ENCODE measurements at regions not wholly inside any gene's neighbourhood (a gene's known extent, or its start where the extent isn't known, plus 50 kb on each side); places are given as distances from the start of the nearest gene placed in this dataset.

DNA sequence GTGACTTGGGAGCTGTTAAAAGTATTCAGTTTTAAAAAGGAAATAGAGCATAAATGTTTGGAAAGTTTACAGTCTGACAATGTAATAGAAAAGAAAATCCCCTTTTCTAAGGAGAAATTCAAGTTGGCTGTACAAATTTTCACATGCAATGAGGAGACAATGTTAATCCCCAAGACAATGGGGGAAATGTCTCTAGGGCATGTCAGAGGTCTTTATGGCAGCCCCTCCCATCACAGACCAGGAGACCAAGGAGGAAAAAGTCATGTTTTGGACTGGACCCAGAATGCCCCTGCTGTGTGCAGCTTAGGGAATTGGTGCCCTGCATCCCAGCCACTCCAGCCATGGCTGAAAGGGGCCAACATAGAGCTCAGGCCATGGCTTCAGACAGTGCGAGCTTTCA lies 831.1 kb upstream of the ADGRL3 start:
- no peak for DNase-seq (ENCODE audit: low spot score)
- Mint-ChIP-seq H3K4me3 (no peak overlapping the region), H3K9me3 (no peaks in the 10 kb centered on the region), H3K27ac (no peak overlapping the region), H3K4me1 (peaks cover 19% of the 10 kb centered on the region), H3K36me3 (no peaks in the 10 kb centered on the region), H3K27me3 (ENCODE audit: low read depth) (no peaks in the 10 kb centered on the region)
- TF ChIP-seq ATF1 (CRISPR knock-in tag; IDR thresholded peaks at IDR 0.05): no peak
- no peak for TF ChIP-seq TEAD4 (CRISPR knock-in tag; IDR thresholded peaks at IDR 0.05)
- TF ChIP-seq, protein P1, sequence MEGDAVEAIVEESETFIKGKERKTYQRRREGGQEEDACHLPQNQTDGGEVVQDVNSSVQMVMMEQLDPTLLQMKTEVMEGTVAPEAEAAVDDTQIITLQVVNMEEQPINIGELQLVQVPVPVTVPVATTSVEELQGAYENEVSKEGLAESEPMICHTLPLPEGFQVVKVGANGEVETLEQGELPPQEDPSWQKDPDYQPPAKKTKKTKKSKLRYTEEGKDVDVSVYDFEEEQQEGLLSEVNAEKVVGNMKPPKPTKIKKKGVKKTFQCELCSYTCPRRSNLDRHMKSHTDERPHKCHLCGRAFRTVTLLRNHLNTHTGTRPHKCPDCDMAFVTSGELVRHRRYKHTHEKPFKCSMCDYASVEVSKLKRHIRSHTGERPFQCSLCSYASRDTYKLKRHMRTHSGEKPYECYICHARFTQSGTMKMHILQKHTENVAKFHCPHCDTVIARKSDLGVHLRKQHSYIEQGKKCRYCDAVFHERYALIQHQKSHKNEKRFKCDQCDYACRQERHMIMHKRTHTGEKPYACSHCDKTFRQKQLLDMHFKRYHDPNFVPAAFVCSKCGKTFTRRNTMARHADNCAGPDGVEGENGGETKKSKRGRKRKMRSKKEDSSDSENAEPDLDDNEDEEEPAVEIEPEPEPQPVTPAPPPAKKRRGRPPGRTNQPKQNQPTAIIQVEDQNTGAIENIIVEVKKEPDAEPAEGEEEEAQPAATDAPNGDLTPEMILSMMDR (IDR thresholded peaks at IDR 0.05): no peak
- TF ChIP-seq, protein P2, sequence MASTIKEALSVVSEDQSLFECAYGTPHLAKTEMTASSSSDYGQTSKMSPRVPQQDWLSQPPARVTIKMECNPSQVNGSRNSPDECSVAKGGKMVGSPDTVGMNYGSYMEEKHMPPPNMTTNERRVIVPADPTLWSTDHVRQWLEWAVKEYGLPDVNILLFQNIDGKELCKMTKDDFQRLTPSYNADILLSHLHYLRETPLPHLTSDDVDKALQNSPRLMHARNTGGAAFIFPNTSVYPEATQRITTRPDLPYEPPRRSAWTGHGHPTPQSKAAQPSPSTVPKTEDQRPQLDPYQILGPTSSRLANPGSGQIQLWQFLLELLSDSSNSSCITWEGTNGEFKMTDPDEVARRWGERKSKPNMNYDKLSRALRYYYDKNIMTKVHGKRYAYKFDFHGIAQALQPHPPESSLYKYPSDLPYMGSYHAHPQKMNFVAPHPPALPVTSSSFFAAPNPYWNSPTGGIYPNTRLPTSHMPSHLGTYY (CRISPR knock-in tag; IDR thresholded peaks at IDR 0.05): no peak
- TF ChIP-seq ETV6 (CRISPR knock-in tag; IDR thresholded peaks at IDR 0.05): no peak
- no peak for TF ChIP-seq FOXK1 (CRISPR knock-in tag; IDR thresholded peaks at IDR 0.05)
- no peak for TF ChIP-seq JUN (CRISPR knock-in tag; IDR thresholded peaks at IDR 0.05)
- no peak for TF ChIP-seq ZNF671 (CRISPR knock-in tag; IDR thresholded peaks at IDR 0.05)
- TF ChIP-seq, protein P3, sequence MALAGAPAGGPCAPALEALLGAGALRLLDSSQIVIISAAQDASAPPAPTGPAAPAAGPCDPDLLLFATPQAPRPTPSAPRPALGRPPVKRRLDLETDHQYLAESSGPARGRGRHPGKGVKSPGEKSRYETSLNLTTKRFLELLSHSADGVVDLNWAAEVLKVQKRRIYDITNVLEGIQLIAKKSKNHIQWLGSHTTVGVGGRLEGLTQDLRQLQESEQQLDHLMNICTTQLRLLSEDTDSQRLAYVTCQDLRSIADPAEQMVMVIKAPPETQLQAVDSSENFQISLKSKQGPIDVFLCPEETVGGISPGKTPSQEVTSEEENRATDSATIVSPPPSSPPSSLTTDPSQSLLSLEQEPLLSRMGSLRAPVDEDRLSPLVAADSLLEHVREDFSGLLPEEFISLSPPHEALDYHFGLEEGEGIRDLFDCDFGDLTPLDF (CRISPR knock-in tag; IDR thresholded peaks at IDR 0.05): no peak
- TF ChIP-seq, protein P4, sequence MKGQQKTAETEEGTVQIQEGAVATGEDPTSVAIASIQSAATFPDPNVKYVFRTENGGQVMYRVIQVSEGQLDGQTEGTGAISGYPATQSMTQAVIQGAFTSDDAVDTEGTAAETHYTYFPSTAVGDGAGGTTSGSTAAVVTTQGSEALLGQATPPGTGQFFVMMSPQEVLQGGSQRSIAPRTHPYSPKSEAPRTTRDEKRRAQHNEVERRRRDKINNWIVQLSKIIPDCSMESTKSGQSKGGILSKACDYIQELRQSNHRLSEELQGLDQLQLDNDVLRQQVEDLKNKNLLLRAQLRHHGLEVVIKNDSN (CRISPR knock-in tag; IDR thresholded peaks at IDR 0.05): no peak
- TF ChIP-seq EMX1 (CRISPR knock-in tag; IDR thresholded peaks at IDR 0.05): no peak
- no peak for ATAC-seq
- POLR2A ChIA-PET: no interaction called here
- CTCF ChIA-PET: no interaction called here

DNA sequence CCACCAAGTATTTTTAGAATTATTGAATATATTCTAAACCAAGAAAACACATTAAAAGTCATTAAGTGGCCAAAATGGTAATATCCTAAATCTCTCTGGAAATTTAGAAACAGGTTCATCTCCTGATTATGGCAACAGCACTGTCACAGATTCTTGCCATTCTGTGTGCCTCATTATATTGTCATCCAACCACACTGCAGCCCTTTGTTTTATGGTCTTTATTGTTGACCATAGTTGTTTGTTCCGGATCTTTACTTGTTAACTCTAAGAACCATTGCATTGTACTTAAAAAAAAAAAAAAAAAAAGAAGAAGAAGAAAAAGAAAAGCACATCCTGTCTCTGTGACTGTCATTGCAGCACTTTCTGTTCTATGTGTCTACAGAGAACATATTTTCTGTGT lies 822.1 kb upstream of the ADGRL3 start:
- ChIA-PET CTCF (no interaction called here), POLR2A (no interaction called here)
- DNase-seq (ENCODE audit: low spot score) (no peak), ATAC-seq (no peak)
- no peak overlapping the region for H3K4me3 Mint-ChIP-seq
- H3K27me3 Mint-ChIP-seq (ENCODE audit: low read depth): no peaks in the 10 kb centered on the region
- H3K27ac Mint-ChIP-seq: no peak overlapping the region
- H3K9me3 Mint-ChIP-seq: no peaks in the 10 kb centered on the region
- H3K36me3 Mint-ChIP-seq: no peaks in the 10 kb centered on the region
- H3K4me1 Mint-ChIP-seq: no peaks in the 10 kb centered on the region
- TF ChIP-seq, protein P5, sequence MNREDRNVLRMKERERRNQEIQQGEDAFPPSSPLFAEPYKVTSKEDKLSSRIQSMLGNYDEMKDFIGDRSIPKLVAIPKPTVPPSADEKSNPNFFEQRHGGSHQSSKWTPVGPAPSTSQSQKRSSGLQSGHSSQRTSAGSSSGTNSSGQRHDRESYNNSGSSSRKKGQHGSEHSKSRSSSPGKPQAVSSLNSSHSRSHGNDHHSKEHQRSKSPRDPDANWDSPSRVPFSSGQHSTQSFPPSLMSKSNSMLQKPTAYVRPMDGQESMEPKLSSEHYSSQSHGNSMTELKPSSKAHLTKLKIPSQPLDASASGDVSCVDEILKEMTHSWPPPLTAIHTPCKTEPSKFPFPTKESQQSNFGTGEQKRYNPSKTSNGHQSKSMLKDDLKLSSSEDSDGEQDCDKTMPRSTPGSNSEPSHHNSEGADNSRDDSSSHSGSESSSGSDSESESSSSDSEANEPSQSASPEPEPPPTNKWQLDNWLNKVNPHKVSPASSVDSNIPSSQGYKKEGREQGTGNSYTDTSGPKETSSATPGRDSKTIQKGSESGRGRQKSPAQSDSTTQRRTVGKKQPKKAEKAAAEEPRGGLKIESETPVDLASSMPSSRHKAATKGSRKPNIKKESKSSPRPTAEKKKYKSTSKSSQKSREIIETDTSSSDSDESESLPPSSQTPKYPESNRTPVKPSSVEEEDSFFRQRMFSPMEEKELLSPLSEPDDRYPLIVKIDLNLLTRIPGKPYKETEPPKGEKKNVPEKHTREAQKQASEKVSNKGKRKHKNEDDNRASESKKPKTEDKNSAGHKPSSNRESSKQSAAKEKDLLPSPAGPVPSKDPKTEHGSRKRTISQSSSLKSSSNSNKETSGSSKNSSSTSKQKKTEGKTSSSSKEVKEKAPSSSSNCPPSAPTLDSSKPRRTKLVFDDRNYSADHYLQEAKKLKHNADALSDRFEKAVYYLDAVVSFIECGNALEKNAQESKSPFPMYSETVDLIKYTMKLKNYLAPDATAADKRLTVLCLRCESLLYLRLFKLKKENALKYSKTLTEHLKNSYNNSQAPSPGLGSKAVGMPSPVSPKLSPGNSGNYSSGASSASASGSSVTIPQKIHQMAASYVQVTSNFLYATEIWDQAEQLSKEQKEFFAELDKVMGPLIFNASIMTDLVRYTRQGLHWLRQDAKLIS (CRISPR knock-in tag; IDR thresholded peaks at IDR 0.05; ENCODE audit: borderline replicate concordance): no peak
- TF ChIP-seq ATF1 (CRISPR knock-in tag; IDR thresholded peaks at IDR 0.05) (no peak), GRHL2 (CRISPR knock-in tag; IDR thresholded peaks at IDR 0.05; ENCODE audit: insufficient replicate concordance, severe bottlenecking) (no peak), RORB (CRISPR knock-in tag; IDR thresholded peaks at IDR 0.05) (no peak), IRF2 (CRISPR knock-in tag; IDR thresholded peaks at IDR 0.05; ENCODE audit: borderline replicate concordance, low read depth) (no peak), HMGA2 (CRISPR knock-in tag; IDR thresholded peaks at IDR 0.05) (no peak), NFYB (CRISPR knock-in tag; conservative IDR thresholded peaks at IDR 0.05; ENCODE audit: low read depth) (no peak), PRRX2 (CRISPR knock-in tag; IDR thresholded peaks at IDR 0.05) (no peak), JAZF1 (CRISPR knock-in tag; IDR thresholded peaks at IDR 0.05) (no peak), ZBTB21 (CRISPR knock-in tag; IDR thresholded peaks at IDR 0.05; ENCODE audit: borderline replicate concordance) (no peak), TCF7 (CRISPR knock-in tag; IDR thresholded peaks at IDR 0.05; ENCODE audit: low read depth) (no peak)
- TF ChIP-seq, protein P6, sequence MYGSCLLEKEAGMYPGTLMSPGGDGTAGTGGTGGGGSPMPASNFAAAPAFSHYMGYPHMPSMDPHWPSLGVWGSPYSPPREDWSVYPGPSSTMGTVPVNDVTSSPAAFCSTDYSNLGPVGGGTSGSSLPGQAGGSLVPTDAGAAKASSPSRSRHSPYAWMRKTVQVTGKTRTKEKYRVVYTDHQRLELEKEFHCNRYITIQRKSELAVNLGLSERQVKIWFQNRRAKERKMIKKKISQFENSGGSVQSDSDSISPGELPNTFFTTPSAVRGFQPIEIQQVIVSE (CRISPR knock-in tag; IDR thresholded peaks at IDR 0.05; ENCODE audit: borderline replicate concordance): no peak
- TF ChIP-seq, protein P7, sequence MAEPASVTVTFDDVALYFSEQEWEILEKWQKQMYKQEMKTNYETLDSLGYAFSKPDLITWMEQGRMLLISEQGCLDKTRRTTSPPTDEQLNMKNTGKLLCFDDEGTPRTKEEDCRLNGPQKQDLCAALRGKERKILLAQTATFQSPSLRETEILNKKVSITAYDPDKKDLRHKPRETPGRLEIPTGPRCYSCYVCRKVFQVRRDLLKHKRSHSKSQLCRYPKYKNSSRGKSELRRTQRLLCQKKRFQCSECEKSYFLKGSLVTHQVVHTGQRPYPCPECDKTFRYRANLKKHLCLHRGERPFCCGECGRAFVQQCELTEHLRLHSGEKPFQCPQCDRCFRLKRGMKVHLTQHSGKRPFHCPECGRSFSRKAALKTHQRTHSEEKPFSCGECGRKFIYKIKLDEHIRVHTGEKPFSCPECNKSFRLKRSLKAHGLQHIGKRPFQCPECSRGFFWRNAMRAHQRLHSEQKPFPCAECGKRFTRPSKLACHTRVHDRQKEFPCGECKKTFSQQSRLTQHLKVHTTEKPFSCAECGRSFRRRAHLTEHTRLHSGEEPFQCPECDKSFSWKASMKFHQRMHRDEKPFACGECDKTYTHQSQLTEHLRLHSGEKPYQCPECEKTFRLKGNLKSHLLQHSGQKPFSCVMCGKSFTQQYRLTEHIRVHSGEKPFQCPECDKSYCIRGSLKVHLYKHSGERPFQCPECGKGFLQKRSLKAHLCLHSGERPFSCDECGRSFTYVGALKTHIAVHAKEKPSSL (CRISPR knock-in tag; conservative IDR thresholded peaks at IDR 0.05): no peak

Data from WTC11 (cell line).